Right cardiac atrium (tissue), 5 donors: ENCODE measurements at regions not wholly inside any gene's neighbourhood (a gene's known extent, or its start where the extent isn't known, plus 50 kb on each side); places are given as distances from the start of the nearest gene placed in this dataset.
A peak's percentile ranks its signal among the peaks of the same experiment; 100 is the strongest.

Experiments
- ATAC-seq, 2 donors: fragments of 200-7000 bp; cut with Tn5 transposase; one replicate each; pipeline versions ENCODE4 v1.8.0 to v1.9.1; 2020; ENCODE audit warnings: moderate library complexity in 2 of 2, mild to moderate bottlenecking in 1 of 2
- DNase-seq, 3 donors: peaks; one replicate each; pipeline ENCODE4 v3.0.0-alpha.2; 2020
- H3K27ac ChIP-seq: one replicate; pipeline ENCODE4 v1.5.1; 2013; ENCODE audit warnings: mild to moderate bottlenecking, low read length, control low read depth, moderate library complexity
- H3K27me3 ChIP-seq: one replicate; pipeline ENCODE4 v1.6.1; 2013; ENCODE audit not compliant: control insufficient read depth, insufficient read depth
- H3K4me1 ChIP-seq: one replicate; pipeline ENCODE4 v1.6.1; 2013; ENCODE audit warnings: low read length; ENCODE audit not compliant: control insufficient read depth, insufficient read depth
- H3K4me3 ChIP-seq: one replicate; pipeline ENCODE4 v1.5.1; 2013; ENCODE audit warnings: low read length, control low read depth
- H3K9me3 ChIP-seq: one replicate; pipeline ENCODE4 v1.6.1; 2013; ENCODE audit warnings: low read length; ENCODE audit not compliant: control insufficient read depth
- WGBS: extraction: QIAGEN DNeasy Blood & Tissue Kit; methylation state at CpG from one replicate; pipeline ENCODE4 v1.1.7; 2013; 5-methylcytosine and 5-hydroxymethylcytosine counted together
- intact Hi-C, 4 donors: fragments of 100-400 bp; cut with DNase I; formaldehyde crosslinking; loops; one replicate each; pipeline versions ENCODE4 v1.11.0 to v1.14.0; 2022 to 2023
- donor health status: healthy with polysubstance abuse.
- donor health status: DM: no; HTN: yes; CAD: no.
- donor health status: DM: no; HTN: no; CAD: no.
- donor health status: DM: no; HTN: yes; CAD: no; lungs with severe emphysema.
- donor health status: DM: yes; HTN: yes; CAD: no.

- no peaks in the 10 kb centered on the region for H3K9me3 ChIP-seq
- no peak overlapping the region for H3K27ac ChIP-seq
- DNase-seq (no peak), ATAC-seq (peak in 1 of 2 donors; percentile 35)
- intact Hi-C loops = loop anchor here in 1 of 4 donors (10.0 kb wide), 1 partner anchor 69 kb away; the partner anchor contains the start of gene RASD1
- no peaks in the 10 kb centered on the region for H3K27me3 ChIP-seq
- 71% methylated on average over 4 of the region's 4 CpGs for WGBS
- no peaks in the 10 kb centered on the region for H3K4me1 ChIP-seq
- H3K4me3 ChIP-seq = no peak overlapping the region
Observed at GRCh38 chr17:17425591-17425990, 51.2 kb upstream of the MED9 start.

GRCh38 chr17:17426184-17426583 lies 50.6 kb upstream of the MED9 start:
- H3K27me3 ChIP-seq = no peaks in the 10 kb centered on the region
- no peak overlapping the region for H3K4me3 ChIP-seq
- no peak overlapping the region for H3K27ac ChIP-seq
- intact Hi-C loops = loop anchor here in 1 of 4 donors (10.0 kb wide), 1 partner anchor 69 kb away; the partner anchor contains the start of gene RASD1
- ATAC-seq (no peak), DNase-seq (no peak)
- H3K9me3 ChIP-seq = no peaks in the 10 kb centered on the region
- no peaks in the 10 kb centered on the region for H3K4me1 ChIP-seq
- 92% methylated on average over 4 of the region's 4 CpGs for WGBS
